Right lobe of liver (tissue), 4 donors: ENCODE measurements at regions not wholly inside any gene's neighbourhood (a gene's known extent, or its start where the extent isn't known, plus 50 kb on each side); places are given as distances from the start of the nearest gene placed in this dataset.

ENCODE experiments used
- POLR2A ChIP-seq: fragments of 450-650 bp; IDR thresholded peaks from one replicate; pipeline ENCODE4 v1.6.1; 2017; ENCODE audit warnings: antibody characterized with exemption, mild to moderate bottlenecking
- TF ChIP-seq, protein P1 (sequence below), 4 donors: fragments of 200-600 bp in 3 of 4; fragments of 450-650 bp in 1 of 4; IDR thresholded peaks; one replicate each; pipeline versions ENCODE4 v1.5.1 to v1.8.0; 2016 to 2022; ENCODE audit warnings: antibody characterized with exemption in 4 of 4, mild to moderate bottlenecking in 2 of 4
- donor health status: DM: no; HTN: no; CAD: no.
- donor health status: DM: no; HTN: no; CAD: no.
- donor health status: DM: no; HTN: yes; CAD: no.

DNA sequence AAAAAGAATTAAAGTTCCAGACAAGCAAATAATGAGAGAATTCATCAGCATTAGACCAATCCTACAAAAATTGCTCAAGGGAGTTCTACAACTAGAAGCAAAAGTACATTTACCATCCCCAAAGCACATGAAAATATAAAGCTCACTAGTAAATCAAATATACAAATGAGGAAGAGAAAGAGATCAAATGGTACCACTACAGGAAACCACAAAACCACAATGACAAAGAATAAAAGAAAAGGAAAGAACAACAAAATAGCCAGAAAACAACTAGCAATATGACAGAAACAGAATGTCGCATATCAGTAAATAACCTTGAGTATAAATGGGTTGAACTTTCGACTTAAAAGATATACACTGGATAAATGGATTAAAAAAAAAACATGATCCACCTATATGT lies 739.0 kb downstream of the DTWD2 start:
- TF ChIP-seq POLR2A: no peak
- TF ChIP-seq, protein P1, sequence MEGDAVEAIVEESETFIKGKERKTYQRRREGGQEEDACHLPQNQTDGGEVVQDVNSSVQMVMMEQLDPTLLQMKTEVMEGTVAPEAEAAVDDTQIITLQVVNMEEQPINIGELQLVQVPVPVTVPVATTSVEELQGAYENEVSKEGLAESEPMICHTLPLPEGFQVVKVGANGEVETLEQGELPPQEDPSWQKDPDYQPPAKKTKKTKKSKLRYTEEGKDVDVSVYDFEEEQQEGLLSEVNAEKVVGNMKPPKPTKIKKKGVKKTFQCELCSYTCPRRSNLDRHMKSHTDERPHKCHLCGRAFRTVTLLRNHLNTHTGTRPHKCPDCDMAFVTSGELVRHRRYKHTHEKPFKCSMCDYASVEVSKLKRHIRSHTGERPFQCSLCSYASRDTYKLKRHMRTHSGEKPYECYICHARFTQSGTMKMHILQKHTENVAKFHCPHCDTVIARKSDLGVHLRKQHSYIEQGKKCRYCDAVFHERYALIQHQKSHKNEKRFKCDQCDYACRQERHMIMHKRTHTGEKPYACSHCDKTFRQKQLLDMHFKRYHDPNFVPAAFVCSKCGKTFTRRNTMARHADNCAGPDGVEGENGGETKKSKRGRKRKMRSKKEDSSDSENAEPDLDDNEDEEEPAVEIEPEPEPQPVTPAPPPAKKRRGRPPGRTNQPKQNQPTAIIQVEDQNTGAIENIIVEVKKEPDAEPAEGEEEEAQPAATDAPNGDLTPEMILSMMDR (IDR thresholded peaks at IDR 0.05): no peak
